ENCODE measurements at regions not wholly inside any gene's neighbourhood (a gene's known extent, or its start where the extent isn't known, plus 50 kb on each side); places are given as distances from the start of the nearest gene placed in this dataset.

GRCh38 chr13:50123862-50124535 is 108.8 kb downstream of the KCNRG start (continued):
- TF ChIP-seq ZBTB20 (tag by site-specific recombination; IDR thresholded peaks at IDR 0.05) (peak; percentile 61; the same call in 1 of the 2 replicates), ZNF645 (tag by site-specific recombination; IDR thresholded peaks at IDR 0.05) (no peak), KLF10 (tag by site-specific recombination; IDR thresholded peaks at IDR 0.05) (peak; percentile 83), ZSCAN30 (tag by site-specific recombination; IDR thresholded peaks at IDR 0.05) (peak; percentile 97), ZNF223 (tag by site-specific recombination; IDR thresholded peaks at IDR 0.05) (no peak), ZNF623 (tag by site-specific recombination; IDR thresholded peaks at IDR 0.05) (no peak), WT1 (tag by site-specific recombination; IDR thresholded peaks at IDR 0.05) (peak; percentile 91), ZFP69B (tag by site-specific recombination; IDR thresholded peaks at IDR 0.05) (peak; percentile 96), ZNF670 (tag by site-specific recombination; IDR thresholded peaks at IDR 0.05; ENCODE audit: low read depth) (no peak), MEIS1 (CRISPR knock-in tag; IDR thresholded peaks at IDR 0.05; ENCODE audit: borderline replicate concordance) (no peak), ZNF24 (tag by site-specific recombination; IDR thresholded peaks at IDR 0.05) (0 out of 2 replicates have a peak, but pooled peaks have one; percentile 15), YY1 (tag by site-specific recombination; IDR thresholded peaks at IDR 0.05) (peak; percentile 61; the same call in 1 of the 2 replicates), KLF7 (tag by site-specific recombination; IDR thresholded peaks at IDR 0.05; ENCODE audit: borderline replicate concordance) (peak; percentile 15; the same call in 1 of the 2 replicates), OVOL3 (tag by site-specific recombination; IDR thresholded peaks at IDR 0.05) (no peak), ZNF677 (tag by site-specific recombination; IDR thresholded peaks at IDR 0.05) (0 out of 2 replicates have a peak, but pooled peaks have one; percentile 8), BCL11B (tag by site-specific recombination; IDR thresholded peaks at IDR 0.05; ENCODE audit: low read depth) (peak; percentile 49; the same call in 1 of the 2 replicates)

GRCh38 chr13:50124536-50125303 is 109.5 kb downstream of the KCNRG start:
- H3K9me3 ChIP-seq (ENCODE audit: control insufficient read depth, insufficient read depth, low read depth, low read length) = no peaks in the 10 kb centered on the region
- H3K27ac ChIP-seq (ENCODE audit: extremely low read depth, low read depth, low read length) = peak overlapping the region; percentile 99
- CTCF ChIA-PET = no interaction called here
- peak overlapping the region; percentile 63 for H3K4me3 ChIP-seq (ENCODE audit: low read depth, low read length)
- POLR2A ChIA-PET = interaction anchor here (1.2 to 4.3 kb wide), 8 partner anchors 9 to 787 kb away, joined by 3 to 50 read pairs (median 6); partner anchors contain the start of genes SPRYD7 and TRIM13
- H3K36me3 ChIP-seq (ENCODE audit: control insufficient read depth in 2 of 2, insufficient read depth in 1 of 2, low read length in 2 of 2) = no peaks in the 10 kb centered on the region
- H3K4me1 ChIP-seq (ENCODE audit: control insufficient read depth, insufficient read depth, low read length) = peaks cover 6% of the 10 kb centered on the region
- no peak for TF ChIP-seq ZNF629 (tag by site-specific recombination; IDR thresholded peaks at IDR 0.05)
- no peak for TF ChIP-seq ZBTB6 (tag by site-specific recombination; IDR thresholded peaks at IDR 0.05)
- TF ChIP-seq ZNF211 (tag by site-specific recombination; IDR thresholded peaks at IDR 0.05; ENCODE audit: low read depth) = no peak
- 0 out of 2 replicates have a peak, but pooled peaks have one; percentile 92 for TF ChIP-seq ZNF341 (tag by site-specific recombination; IDR thresholded peaks at IDR 0.05; ENCODE audit: low read depth)
- TF ChIP-seq ZNF600 (tag by site-specific recombination; IDR thresholded peaks at IDR 0.05) = no peak; the same call in 1 of the 2 replicates
- peak; percentile 52 for TF ChIP-seq ZNF335 (tag by site-specific recombination; conservative IDR thresholded peaks at IDR 0.05)
- no peak for TF ChIP-seq ZNF140 (tag by site-specific recombination; IDR thresholded peaks at IDR 0.05)
- TF ChIP-seq ZNF239 (tag by site-specific recombination; IDR thresholded peaks at IDR 0.05) = no peak
- peak; percentile 16; the same call in 1 of the 2 replicates for TF ChIP-seq ZBTB20 (tag by site-specific recombination; IDR thresholded peaks at IDR 0.05)
- TF ChIP-seq ZBTB1 (tag by site-specific recombination; IDR thresholded peaks at IDR 0.05) = no peak
- TF ChIP-seq ZNF596 (tag by site-specific recombination; IDR thresholded peaks at IDR 0.05) = peak; percentile 64; the same call in 1 of the 2 replicates
- peak; percentile 30; the same call in 1 of the 2 replicates for TF ChIP-seq EGR2 (tag by site-specific recombination; IDR thresholded peaks at IDR 0.05; ENCODE audit: low read depth)
- TF ChIP-seq ZSCAN16 (tag by site-specific recombination; IDR thresholded peaks at IDR 0.05) = no peak
- TF ChIP-seq ZBTB48 (tag by site-specific recombination; IDR thresholded peaks at IDR 0.05) = peak; percentile 24; the same call in 1 of the 2 replicates
- TF ChIP-seq ZBTB11 (tag by site-specific recombination; conservative IDR thresholded peaks at IDR 0.05; ENCODE audit: low read depth) = peak; percentile 44; the same call in 1 of the 2 replicates

All from HEK293 (cell line).